ENCODE measurements at regions not wholly inside any gene's neighbourhood (a gene's known extent, or its start where the extent isn't known, plus 50 kb on each side); places are given as distances from the start of the nearest gene placed in this dataset.

DNA sequence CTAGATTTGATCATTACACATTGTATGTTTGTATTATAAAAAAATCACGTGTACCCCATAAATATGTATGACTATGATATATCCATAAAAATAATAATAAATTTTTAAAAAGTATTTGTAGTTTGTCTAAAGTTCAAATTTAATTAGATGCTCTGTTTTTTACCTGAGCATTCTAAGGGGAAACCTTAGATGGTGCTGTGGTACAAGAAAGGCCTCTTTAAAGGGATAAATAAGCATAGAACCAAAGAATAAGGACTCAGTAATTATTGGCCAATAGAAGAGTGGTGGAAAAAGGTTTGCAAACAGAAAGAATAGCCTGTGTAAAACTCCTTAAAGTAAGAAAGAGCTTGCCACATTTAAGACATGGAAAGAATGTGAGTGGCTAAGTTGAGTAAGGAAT is 580.1 kb upstream of the SEL1L start:
- Histone ChIP-seq H3K27me3 (replicated peaks; ENCODE audit: control insufficient read depth, insufficient read depth, low read length) (no peaks in the 10 kb centered on the region), H3K4me3 (ENCODE audit: low read depth, low read length) (no peak overlapping the region), H3K4me1 (no peaks in the 10 kb centered on the region), H3K9me3 (no peaks in the 10 kb centered on the region), H3K36me3 (ENCODE audit: control insufficient read depth, insufficient read depth, low read length) (no peaks in the 10 kb centered on the region)
- POLR2A ChIA-PET, result no interaction called here
- Mint-ChIP-seq H3K27me3 (ENCODE audit: insufficient read depth, unreplicated experiment) (no peaks in the 10 kb centered on the region), H3K27ac (ENCODE audit: unreplicated experiment) (no peak overlapping the region), H3K4me1 (ENCODE audit: low read depth, unreplicated experiment) (no peaks in the 10 kb centered on the region), H3K4me3 (ENCODE audit: unreplicated experiment) (no peak overlapping the region), H3K36me3 (ENCODE audit: insufficient read depth, unreplicated experiment) (no peaks in the 10 kb centered on the region), H3K9me3 (ENCODE audit: unreplicated experiment) (peaks cover 15% of the 10 kb centered on the region)
- intact Hi-C loops (cut with micrococcal nuclease; ENCODE audit: unreplicated experiment), result loop anchor here (2.0 kb wide), 1 partner anchor 253 kb away; no protein-coding TSS in a partner anchor
- CTCF ChIA-PET, result no interaction called here
- TF ChIP-seq, protein P1, sequence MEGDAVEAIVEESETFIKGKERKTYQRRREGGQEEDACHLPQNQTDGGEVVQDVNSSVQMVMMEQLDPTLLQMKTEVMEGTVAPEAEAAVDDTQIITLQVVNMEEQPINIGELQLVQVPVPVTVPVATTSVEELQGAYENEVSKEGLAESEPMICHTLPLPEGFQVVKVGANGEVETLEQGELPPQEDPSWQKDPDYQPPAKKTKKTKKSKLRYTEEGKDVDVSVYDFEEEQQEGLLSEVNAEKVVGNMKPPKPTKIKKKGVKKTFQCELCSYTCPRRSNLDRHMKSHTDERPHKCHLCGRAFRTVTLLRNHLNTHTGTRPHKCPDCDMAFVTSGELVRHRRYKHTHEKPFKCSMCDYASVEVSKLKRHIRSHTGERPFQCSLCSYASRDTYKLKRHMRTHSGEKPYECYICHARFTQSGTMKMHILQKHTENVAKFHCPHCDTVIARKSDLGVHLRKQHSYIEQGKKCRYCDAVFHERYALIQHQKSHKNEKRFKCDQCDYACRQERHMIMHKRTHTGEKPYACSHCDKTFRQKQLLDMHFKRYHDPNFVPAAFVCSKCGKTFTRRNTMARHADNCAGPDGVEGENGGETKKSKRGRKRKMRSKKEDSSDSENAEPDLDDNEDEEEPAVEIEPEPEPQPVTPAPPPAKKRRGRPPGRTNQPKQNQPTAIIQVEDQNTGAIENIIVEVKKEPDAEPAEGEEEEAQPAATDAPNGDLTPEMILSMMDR (IDR thresholded peaks at IDR 0.05; ENCODE audit: insufficient read depth in 1 of 2, low read depth in 1 of 2, low read length in 1 of 2, severe bottlenecking in 1 of 2, unreplicated experiment in 1 of 2), result no peak
- no TSS peak for BruUV-seq (replicated peaks)
- DNase-seq, result no peak

DNA sequence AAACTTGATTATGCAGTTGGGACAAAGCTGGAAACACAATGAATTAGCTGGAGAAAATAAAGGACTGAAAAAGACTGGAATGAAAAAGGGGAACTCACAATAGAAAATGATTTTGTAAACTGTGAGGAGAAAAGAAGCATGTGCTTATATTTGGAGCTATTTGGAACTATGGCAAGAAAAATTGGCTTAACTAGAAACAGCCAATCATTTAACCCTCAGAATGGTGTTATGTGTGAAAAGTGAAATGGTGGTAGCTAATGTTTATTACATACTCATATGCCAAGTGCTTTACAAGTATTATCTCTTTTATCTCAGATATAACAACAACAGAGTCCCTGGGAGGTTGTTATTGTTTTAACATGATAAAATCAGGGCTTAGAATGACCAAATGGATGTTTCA is 583.1 kb upstream of the SEL1L start:
- no peaks in the 10 kb centered on the region for H3K36me3 ChIP-seq (ENCODE audit: control insufficient read depth, insufficient read depth, low read length)
- no peaks in the 10 kb centered on the region for H3K4me1 Mint-ChIP-seq (ENCODE audit: low read depth, unreplicated experiment)
- peaks cover 15% of the 10 kb centered on the region for H3K9me3 Mint-ChIP-seq (ENCODE audit: unreplicated experiment)
- DNase-seq, result no peak
- H3K27me3 ChIP-seq (replicated peaks; ENCODE audit: control insufficient read depth, insufficient read depth, low read length), result no peaks in the 10 kb centered on the region
- H3K4me3 ChIP-seq (ENCODE audit: low read depth, low read length), result no peak overlapping the region
- no peaks in the 10 kb centered on the region for H3K9me3 ChIP-seq
- BruUV-seq (replicated peaks), result no TSS peak
- intact Hi-C loops (cut with micrococcal nuclease; ENCODE audit: unreplicated experiment), result no loop called here
- no peaks in the 10 kb centered on the region for H3K4me1 ChIP-seq
- no peaks in the 10 kb centered on the region for H3K27me3 Mint-ChIP-seq (ENCODE audit: insufficient read depth, unreplicated experiment)
- no peak overlapping the region for H3K4me3 Mint-ChIP-seq (ENCODE audit: unreplicated experiment)
- H3K27ac Mint-ChIP-seq (ENCODE audit: unreplicated experiment), result no peak overlapping the region
- no peaks in the 10 kb centered on the region for H3K36me3 Mint-ChIP-seq (ENCODE audit: insufficient read depth, unreplicated experiment)
- TF ChIP-seq, protein P1 (IDR thresholded peaks at IDR 0.05; ENCODE audit: insufficient read depth in 1 of 2, low read depth in 1 of 2, low read length in 1 of 2, severe bottlenecking in 1 of 2, unreplicated experiment in 1 of 2), result no peak
- ChIA-PET CTCF (no interaction called here), POLR2A (no interaction called here)

DNA sequence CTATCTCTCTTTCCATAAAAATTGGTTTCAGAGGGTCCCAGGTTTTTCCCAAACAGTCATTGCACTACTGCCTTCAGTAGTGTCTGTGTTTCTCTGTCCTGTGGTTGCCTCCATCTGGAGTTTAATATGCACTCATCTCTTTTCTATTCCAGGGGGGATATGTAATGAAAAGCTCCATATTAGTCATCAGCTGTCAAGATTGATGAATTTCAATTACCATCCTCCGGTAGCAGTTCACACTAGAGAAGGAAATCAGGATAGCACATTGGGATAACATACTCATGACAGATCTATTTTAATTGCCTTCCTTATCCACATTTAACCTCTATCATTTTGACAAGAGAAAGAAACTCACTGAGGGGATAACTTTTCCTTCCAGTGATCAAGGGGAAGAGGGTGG is 589.0 kb upstream of the SEL1L start:
- H3K9me3 Mint-ChIP-seq (ENCODE audit: unreplicated experiment), result peaks cover 6% of the 10 kb centered on the region
- TF ChIP-seq, protein P1 (IDR thresholded peaks at IDR 0.05; ENCODE audit: insufficient read depth in 1 of 2, low read depth in 1 of 2, low read length in 1 of 2, severe bottlenecking in 1 of 2, unreplicated experiment in 1 of 2), result no peak
- POLR2A ChIA-PET, result no interaction called here
- H3K4me3 ChIP-seq (ENCODE audit: low read depth, low read length), result no peak overlapping the region
- no peaks in the 10 kb centered on the region for H3K27me3 ChIP-seq (replicated peaks; ENCODE audit: control insufficient read depth, insufficient read depth, low read length)
- H3K4me1 Mint-ChIP-seq (ENCODE audit: low read depth, unreplicated experiment), result no peaks in the 10 kb centered on the region
- CTCF ChIA-PET, result no interaction called here
- H3K27me3 Mint-ChIP-seq (ENCODE audit: insufficient read depth, unreplicated experiment), result peaks cover 3% of the 10 kb centered on the region
- H3K27ac Mint-ChIP-seq (ENCODE audit: unreplicated experiment), result no peak overlapping the region
- H3K36me3 Mint-ChIP-seq (ENCODE audit: insufficient read depth, unreplicated experiment), result no peaks in the 10 kb centered on the region
- H3K9me3 ChIP-seq, result no peaks in the 10 kb centered on the region
- intact Hi-C loops (cut with micrococcal nuclease; ENCODE audit: unreplicated experiment), result no loop called here
- no peaks in the 10 kb centered on the region for H3K4me1 ChIP-seq
- H3K36me3 ChIP-seq (ENCODE audit: control insufficient read depth, insufficient read depth, low read length), result no peaks in the 10 kb centered on the region
- no peak overlapping the region for H3K4me3 Mint-ChIP-seq (ENCODE audit: unreplicated experiment)
- no peak for DNase-seq
- no TSS peak for BruUV-seq (replicated peaks)

Data from Caco-2 (cell line).